Naive thymus-derived CD8-positive, alpha-beta T cell (primary cell): ENCODE measurements at regions not wholly inside any gene's neighbourhood (a gene's known extent, or its start where the extent isn't known, plus 50 kb on each side); places are given as distances from the start of the nearest gene placed in this dataset.
"Not testable (repeated sequence)": the region's sequence is repeated elsewhere in the genome, so short reads cannot be mapped to it uniquely, and the experiment has no call there.

ENCODE experiments used
- ATAC-seq, 2 donors: fragments of 150-1000 bp; cut with Tn5 transposase in 1 of 2; sonication (Bioruptor Pico), chemical (Tn5 transposase) in 1 of 2; 1 replicate in 1 of 2; 2 replicates in 1 of 2; pipeline ENCODE4 v1.10.0; 2021; ENCODE audit warnings: mild to moderate bottlenecking in 2 of 2, moderate library complexity in 2 of 2
- POLR2A ChIA-PET: fragments of 350-600 bp; sonication (Branson Sonifier 250); formaldehyde crosslinking; loops from one replicate; lab custom pipeline; 2021; ENCODE audit warnings: antibody characterized with exemption; lab: Charles Lee
- DNase-seq, 10 donors: peaks; one replicate each; pipeline versions ENCODE4 v3.0.0 to v3.0.0-alpha.2; 2020 to 2022
- H3K27ac Mint-ChIP-seq, 10 donors: one replicate each; pipeline ENCODE4 v1.8.0; 2020 to 2022; ENCODE audit warnings: mild to moderate bottlenecking in 10 of 10, mixed read lengths in 10 of 10, moderate library complexity in 4 of 10, inconsistent platforms in 1 of 10
- H3K27me3 Mint-ChIP-seq, 5 donors: one replicate each; pipeline ENCODE4 v1.8.0; 2021 to 2022; ENCODE audit warnings: mixed read lengths in 5 of 5
- H3K36me3 Mint-ChIP-seq, 3 donors: one replicate each; pipeline ENCODE4 v1.8.0; 2020 to 2022; ENCODE audit warnings: mixed read lengths in 3 of 3, mild to moderate bottlenecking in 2 of 3, inconsistent platforms in 1 of 3
- H3K4me1 Mint-ChIP-seq, 4 donors: one replicate each; pipeline ENCODE4 v1.8.0; 2021 to 2022; ENCODE audit warnings: mixed read lengths in 4 of 4
- H3K4me3 Mint-ChIP-seq, 10 donors: one replicate each; pipeline ENCODE4 v1.8.0; 2020 to 2022; ENCODE audit warnings: mild to moderate bottlenecking in 10 of 10, mixed read lengths in 10 of 10, moderate library complexity in 6 of 10, inconsistent platforms in 1 of 10
- H3K9me3 Mint-ChIP-seq, 9 donors: one replicate each; pipeline ENCODE4 v1.8.0; 2020 to 2022; ENCODE audit warnings: mixed read lengths in 9 of 9, mild to moderate bottlenecking in 3 of 9, inconsistent platforms in 1 of 9, moderate library complexity in 1 of 9

DNA sequence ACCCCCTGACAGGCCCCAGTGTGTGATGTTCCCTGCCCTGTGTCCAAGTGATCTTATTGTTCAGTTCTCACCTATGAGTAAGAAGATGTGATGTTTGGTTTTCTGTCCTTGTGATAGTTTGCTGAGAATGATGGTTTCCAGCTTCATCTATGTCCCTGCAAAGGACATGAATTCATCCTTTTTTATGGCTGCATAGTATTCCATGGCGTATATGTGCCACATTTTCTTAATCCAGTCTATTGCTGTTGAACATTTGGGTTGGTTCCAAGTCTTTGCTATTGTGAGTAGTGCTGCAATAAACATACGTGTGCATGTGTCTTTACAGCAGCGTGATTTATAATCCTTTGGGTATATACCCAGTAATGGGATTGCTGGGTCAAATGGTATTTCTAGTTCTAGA lies 156.1 kb downstream of the SEPTIN7 start:
- ATAC-seq, H3K27ac Mint-ChIP-seq, POLR2A ChIA-PET, H3K36me3 Mint-ChIP-seq, H3K4me1 Mint-ChIP-seq, H3K27me3 Mint-ChIP-seq, DNase-seq, H3K4me3 Mint-ChIP-seq: not testable (repeated sequence)
- peaks cover 0 to 15% (median 1%) of the 10 kb centered on the region in 9 donors for H3K9me3 Mint-ChIP-seq

DNA sequence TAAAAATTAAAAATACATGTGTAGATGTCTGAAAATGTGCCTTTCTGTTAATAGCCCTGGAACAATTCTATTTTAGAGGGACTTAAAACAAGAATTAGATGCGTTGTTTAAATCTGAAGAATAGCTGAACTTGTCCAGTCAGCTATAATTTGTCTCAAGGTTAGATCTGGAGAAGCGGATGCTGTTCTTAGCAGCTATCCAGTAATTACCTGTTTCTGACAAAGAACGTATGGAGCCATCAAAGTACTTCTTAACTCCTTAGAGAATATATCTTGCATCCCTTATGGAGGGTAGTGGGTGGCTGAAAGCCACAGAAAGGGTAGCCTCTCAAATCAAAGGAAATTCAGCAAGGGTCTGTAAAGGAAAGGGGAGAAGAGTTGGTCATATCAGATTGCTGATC lies 160.4 kb downstream of the SEPTIN7 start:
- ATAC-seq, POLR2A ChIA-PET, H3K27ac Mint-ChIP-seq, H3K36me3 Mint-ChIP-seq, H3K4me3 Mint-ChIP-seq, H3K4me1 Mint-ChIP-seq, DNase-seq, H3K27me3 Mint-ChIP-seq: not testable (repeated sequence)
- peaks cover 0 to 15% (median 1%) of the 10 kb centered on the region in 9 donors for H3K9me3 Mint-ChIP-seq

DNA sequence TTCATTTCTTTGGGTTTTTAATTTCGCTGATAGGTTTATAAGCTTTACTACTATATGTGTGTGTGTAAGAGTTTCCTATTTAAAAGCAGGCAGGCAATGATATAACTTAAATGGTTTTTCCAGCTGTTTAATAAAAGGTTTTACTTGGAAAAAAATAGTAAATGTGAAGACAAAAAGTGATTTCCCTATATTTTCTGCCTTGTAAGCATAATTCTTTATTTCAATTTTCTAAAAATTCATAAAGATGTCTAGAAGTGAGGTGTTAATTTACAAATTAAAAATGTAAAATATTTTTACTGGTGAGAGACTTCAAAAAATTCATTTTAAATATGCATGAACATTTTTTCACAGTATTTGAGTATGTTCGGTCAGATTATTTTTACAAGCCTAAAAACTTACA lies 161.8 kb downstream of the SEPTIN7 start:
- ATAC-seq, DNase-seq, H3K36me3 Mint-ChIP-seq, H3K27me3 Mint-ChIP-seq, H3K9me3 Mint-ChIP-seq, H3K4me1 Mint-ChIP-seq, H3K27ac Mint-ChIP-seq, POLR2A ChIA-PET, H3K4me3 Mint-ChIP-seq: not testable (repeated sequence)

DNA sequence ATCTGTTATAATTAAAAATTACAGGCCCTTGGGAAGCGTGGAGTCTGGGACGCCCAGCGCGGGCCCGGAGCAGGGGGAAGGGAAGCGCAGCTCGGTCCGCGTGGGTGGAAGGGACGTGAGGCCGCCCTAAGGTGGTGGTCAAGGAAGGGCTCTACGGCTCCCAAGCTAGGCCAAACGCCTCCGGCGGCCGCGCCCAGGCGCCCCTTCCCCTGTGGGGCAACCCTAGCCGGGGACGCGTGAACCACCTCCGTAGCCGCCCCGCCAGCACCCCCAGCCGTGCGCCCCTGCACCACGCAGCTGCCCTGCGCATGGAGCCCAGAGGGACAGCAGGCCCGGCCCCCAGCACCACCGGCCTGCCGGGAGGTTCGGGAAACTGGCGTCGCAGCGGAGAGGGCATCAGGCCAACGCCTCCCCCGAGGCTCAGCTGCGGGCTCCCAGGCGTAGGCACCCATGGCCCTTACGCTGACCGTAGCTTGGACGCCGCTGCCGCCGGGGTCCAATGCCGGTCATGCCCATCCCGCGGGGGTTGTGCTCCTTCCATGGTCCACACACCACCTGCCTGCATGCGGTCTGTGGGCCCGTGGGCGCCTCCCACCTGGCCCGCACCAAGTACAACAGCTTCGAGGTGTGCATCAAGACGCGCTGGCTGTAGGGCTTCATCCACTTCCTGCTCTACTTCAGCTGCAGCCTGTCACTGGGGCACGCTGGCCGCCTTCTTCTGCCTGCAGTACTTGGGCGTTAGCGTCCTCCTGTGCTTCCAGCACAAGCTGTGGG lies 166.7 kb downstream of the SEPTIN7 start:
- Mint-ChIP-seq H3K9me3 (no peaks in the 10 kb centered on the region), H3K27me3 (peaks cover 7 to 26% (median 20%) of the 10 kb centered on the region in 5 donors), H3K4me3 (no peak overlapping the region), H3K27ac (no peak overlapping the region), H3K4me1 (peaks cover 4 to 7% (median 4%) of the 10 kb centered on the region in 4 donors), H3K36me3 (no peaks in the 10 kb centered on the region)
- ATAC-seq (no peak), DNase-seq (no peak)
- POLR2A ChIA-PET: no interaction called here

DNA sequence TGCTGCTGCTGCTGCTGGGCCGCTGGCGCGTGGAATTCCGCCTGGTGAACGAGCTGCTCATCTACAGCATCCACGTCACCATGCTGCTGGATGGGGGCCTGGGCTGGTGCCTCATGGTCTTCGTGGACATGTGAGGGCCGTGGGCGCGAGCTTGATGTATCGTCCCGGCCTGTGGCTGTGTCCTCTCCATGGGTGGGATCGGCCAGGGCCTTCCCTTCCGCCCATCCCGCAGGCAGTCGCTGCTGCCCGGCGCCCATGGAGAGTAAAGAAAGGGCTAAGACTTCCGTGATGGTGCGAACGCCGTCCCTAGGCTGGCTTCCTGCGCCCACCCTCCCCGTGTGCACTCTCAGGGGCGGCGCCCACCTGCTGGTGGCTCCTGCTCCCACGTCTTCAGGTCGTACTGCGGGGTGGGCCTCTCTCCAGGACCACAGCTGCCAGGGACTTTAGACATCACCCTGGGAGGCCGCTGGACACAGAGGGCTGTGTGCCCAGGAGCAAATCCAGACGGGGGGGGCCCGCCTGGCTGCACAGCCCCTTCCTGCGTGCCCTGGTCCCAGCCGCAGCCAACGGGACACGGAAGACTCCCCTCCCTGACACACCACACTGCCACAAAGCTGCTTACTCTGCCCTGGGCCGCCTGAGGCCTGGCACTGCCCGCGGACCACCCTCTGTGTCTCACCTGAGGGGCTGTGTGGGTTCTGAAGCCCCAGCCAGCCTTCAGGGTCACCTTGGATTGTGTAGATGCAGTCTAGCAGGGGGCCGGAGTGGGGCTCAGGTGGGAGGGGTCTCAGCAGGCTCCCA lies 167.5 kb downstream of the SEPTIN7 start:
- POLR2A ChIA-PET: no interaction called here
- Mint-ChIP-seq H3K36me3 (no peaks in the 10 kb centered on the region), H3K27ac (no peak overlapping the region), H3K27me3 (peaks cover 7 to 33% (median 27%) of the 10 kb centered on the region in 5 donors), H3K4me1 (peaks cover 4 to 7% (median 4%) of the 10 kb centered on the region in 4 donors), H3K4me3 (no peak overlapping the region), H3K9me3 (no peaks in the 10 kb centered on the region)
- DNase-seq: no peak
- ATAC-seq: no peak

DNA sequence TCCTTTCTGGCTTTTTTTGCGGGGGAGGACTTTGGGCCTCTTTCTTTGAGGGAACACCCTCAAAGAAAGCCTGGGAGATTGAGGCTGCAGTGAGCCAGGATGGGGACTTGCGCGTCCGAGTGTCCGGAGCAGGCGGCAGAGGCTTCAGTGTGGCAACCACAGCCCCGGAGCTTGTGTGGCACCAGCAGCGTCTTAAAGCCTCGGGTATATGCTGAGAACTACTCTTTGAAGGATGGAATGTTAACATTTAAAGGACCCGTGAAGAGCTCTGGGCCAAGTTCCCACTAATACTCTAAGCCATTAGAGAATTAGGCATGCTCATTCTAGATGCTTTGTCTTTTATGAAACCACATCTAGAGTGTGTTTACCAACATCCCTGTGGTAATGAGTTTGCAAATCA lies 168.2 kb downstream of the SEPTIN7 start:
- no peaks in the 10 kb centered on the region for H3K36me3 Mint-ChIP-seq
- peaks cover 4 to 7% (median 4%) of the 10 kb centered on the region in 4 donors for H3K4me1 Mint-ChIP-seq
- no peak overlapping the region for H3K27ac Mint-ChIP-seq
- H3K9me3 Mint-ChIP-seq: no peaks in the 10 kb centered on the region
- no peak overlapping the region for H3K4me3 Mint-ChIP-seq
- DNase-seq (no peak), ATAC-seq (no peak)
- peaks cover 7 to 35% (median 30%) of the 10 kb centered on the region in 5 donors for H3K27me3 Mint-ChIP-seq
- POLR2A ChIA-PET: no interaction called here

DNA sequence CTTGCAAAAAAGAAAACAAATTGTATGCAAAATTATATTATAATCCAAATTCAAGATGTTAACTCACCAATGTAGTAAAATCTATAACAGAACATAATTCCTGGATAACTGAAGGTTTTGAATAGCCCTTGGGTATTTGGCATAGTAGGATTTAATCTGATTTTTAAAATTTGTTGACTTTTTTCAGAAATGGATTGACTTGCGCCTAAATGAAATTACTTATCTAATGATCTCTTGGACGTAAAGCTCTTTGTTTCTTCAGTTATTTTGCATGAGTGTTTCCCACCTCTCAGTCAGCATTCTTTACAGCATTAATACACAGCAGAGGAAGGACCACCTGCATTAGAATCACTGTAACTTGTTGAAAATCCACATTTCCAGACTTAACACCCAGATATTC lies 169.6 kb downstream of the SEPTIN7 start:
- H3K36me3 Mint-ChIP-seq: no peaks in the 10 kb centered on the region
- no peaks in the 10 kb centered on the region for H3K9me3 Mint-ChIP-seq
- H3K27me3 Mint-ChIP-seq: peaks cover 7 to 35% (median 30%) of the 10 kb centered on the region in 5 donors
- H3K4me1 Mint-ChIP-seq: peaks cover 4 to 7% (median 4%) of the 10 kb centered on the region in 4 donors
- no peak for ATAC-seq
- POLR2A ChIA-PET: no interaction called here
- no peak overlapping the region for H3K27ac Mint-ChIP-seq
- peak overlapping the region in 1 of 10 donors; percentile 25 for H3K4me3 Mint-ChIP-seq
- DNase-seq: no peak

DNA sequence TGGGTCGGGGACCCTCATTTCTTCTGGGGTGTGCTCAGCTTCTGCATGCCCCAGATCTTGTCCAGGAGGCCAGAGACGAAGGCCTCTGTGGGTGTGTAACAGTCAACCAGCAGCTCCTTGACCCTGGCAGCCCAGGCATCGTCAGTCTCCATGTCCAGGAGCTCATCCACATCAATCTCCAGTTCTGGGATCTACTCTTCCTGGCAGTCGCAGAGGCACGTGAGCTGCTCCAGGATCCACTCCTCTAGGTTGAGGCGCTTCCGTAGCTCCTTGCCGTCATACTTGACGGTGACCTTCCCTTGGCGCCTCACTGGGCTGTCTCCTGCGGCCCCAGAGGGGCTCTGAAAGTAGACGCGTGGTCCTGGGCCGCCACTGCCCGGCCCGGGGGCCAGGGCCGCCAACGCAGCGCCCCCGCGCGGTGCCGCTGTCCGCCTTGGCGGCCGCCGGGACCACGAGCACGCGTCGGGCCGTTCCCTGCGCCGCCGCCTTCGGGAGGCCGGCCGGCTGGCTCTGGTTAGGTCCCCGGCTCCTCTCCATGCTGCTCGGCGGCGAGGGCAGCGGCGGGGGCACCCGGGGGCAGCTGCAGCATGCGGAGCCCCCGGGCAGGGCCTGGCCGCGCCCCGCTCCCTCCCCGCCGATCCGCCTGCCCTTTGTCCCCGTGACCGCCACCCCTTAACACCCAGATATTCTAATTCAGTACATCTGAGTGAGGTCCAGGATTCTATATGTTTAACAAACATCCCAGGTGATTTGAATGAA lies 170.5 kb downstream of the SEPTIN7 start:
- Mint-ChIP-seq H3K4me1 (peaks cover 4 to 7% (median 4%) of the 10 kb centered on the region in 4 donors), H3K36me3 (no peaks in the 10 kb centered on the region), H3K9me3 (no peaks in the 10 kb centered on the region), H3K27me3 (peaks cover 8 to 40% (median 33%) of the 10 kb centered on the region in 5 donors), H3K27ac (no peak overlapping the region), H3K4me3 (peak overlapping the region; percentile 44 to 77 (median 72))
- DNase-seq (no peak), ATAC-seq (peak; percentile 50 to 64)
- POLR2A ChIA-PET: no interaction called here

DNA sequence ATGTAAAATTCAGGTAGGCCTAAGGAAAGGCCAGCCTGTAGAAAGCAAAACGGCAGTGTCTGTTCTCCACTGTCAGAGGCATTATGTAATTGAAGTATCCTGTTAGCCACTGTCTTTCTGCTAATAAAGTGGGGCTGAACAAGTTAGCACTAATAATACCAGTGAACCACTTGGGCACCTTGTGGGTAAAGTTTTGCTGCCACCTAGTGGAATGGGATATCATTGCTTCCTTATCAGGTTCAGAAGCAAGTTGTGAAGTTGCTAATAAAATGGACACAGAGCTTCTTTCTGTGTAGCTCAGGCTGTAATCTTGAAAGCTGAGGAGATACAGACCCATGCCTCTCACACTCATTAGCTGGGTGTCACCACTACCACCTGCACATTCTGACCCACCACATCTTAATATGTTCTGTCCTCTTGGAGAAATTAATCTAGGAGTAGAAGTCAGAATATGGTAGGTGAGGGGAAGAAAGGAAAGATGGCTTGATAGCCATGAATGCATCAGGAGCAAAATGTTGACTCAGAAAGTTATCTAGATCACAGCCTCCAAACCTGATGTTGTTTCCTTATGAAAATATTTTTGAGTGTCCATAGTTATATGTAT lies 175.1 kb downstream of the SEPTIN7 start:
- H3K27ac Mint-ChIP-seq: no peak overlapping the region
- H3K27me3 Mint-ChIP-seq: peaks cover 10 to 34% (median 20%) of the 10 kb centered on the region in 5 donors
- H3K9me3 Mint-ChIP-seq: no peaks in the 10 kb centered on the region
- POLR2A ChIA-PET: no interaction called here
- no peaks in the 10 kb centered on the region for H3K36me3 Mint-ChIP-seq
- peak; percentile 63 for ATAC-seq
- DNase-seq: peak in 8 of 10 donors; percentile 10 to 68 (median 52)
- H3K4me3 Mint-ChIP-seq: no peak overlapping the region
- peaks cover 4 to 7% (median 4%) of the 10 kb centered on the region in 4 donors for H3K4me1 Mint-ChIP-seq

DNA sequence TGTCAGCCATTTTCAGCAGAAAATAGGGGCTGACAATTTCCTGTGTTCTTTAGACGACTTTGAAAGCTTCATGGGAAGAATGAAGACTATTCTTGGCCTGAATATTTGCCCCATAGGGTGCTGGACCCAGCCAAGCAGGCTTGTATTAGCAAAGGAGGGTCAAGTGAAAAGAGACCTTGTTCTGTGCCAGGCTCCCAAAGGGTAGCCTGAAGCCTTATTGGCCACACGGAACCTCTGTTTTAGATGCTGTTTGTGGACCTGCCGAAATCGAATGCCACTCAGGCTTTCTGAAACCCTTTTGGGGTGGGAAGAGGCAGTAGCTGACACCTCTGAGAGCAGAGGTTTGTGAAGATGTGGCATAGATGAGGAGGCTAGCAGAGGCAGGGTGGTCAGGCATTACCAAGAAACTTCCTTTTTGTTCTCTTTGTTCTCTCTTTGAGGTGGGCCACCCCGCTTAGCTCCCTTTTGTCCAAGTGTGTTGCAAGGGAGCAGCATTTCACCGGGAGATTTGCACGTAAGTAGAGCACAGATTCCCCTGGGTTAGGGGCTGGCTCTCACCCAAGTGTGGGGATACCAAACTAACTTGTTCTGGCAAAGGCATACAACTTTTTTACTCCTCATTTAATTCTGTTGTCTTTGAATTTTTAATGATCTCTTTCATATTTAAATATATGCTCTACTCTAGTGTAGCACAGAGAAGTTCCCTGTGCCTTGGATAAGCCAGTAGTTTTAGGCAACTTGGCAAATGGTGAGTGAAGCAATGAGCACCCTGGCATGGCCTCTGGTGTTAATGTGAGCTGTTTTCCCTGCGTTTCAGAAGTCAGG lies 174.0 kb upstream of the EEPD1 start:
- H3K27ac Mint-ChIP-seq, H3K9me3 Mint-ChIP-seq, POLR2A ChIA-PET, H3K36me3 Mint-ChIP-seq, ATAC-seq, H3K4me3 Mint-ChIP-seq, DNase-seq, H3K27me3 Mint-ChIP-seq, H3K4me1 Mint-ChIP-seq: not testable (repeated sequence)

DNA sequence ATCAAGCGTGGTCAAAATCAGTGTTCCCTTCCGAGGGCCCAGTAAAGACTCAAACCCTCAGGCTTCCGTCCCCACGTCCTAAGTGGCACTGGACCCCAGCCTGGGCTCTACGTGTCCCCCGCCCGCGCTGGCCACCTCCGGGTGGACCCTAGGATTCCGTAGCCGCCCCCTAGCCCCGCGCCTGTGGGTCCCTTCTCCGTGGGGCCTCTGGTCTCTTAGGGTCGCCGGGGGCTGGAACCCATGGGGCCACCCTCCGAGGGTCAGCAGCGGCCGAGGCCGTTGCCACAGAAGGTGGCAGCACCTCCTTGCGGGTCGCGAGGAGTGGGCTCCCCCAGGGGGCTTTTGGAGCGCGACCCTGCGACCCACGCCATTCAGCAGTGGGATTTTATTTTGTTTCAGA lies 170.5 kb upstream of the EEPD1 start:
- no peaks in the 10 kb centered on the region for H3K9me3 Mint-ChIP-seq
- no peak for DNase-seq
- H3K27me3 Mint-ChIP-seq: peaks cover 0 to 2% (median 0%) of the 10 kb centered on the region in 5 donors
- no peak overlapping the region for H3K4me3 Mint-ChIP-seq
- H3K27ac Mint-ChIP-seq: peak overlapping the region in 1 of 10 donors; percentile 43
- H3K4me1 Mint-ChIP-seq: no peaks in the 10 kb centered on the region
- no peaks in the 10 kb centered on the region for H3K36me3 Mint-ChIP-seq
- no peak for ATAC-seq
- POLR2A ChIA-PET: no interaction called here

DNA sequence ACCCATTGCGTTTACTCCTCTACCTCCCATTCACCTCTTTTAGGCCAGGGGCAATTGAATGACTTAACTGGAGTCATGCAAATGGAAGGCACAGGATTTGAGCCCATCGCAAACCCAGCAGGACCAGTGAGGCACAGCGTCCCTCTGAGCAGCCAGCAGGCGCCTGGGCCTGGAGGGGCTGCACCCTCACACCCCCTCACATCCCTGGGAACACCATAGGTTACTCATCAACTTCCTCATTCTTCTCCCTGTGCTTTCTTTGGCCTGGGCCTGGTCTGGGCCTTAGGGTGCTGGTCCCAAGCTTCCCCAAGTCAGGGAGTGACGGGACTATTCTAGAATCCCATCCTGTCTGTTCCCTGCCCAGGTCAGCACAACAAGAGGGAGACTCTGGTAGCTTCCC lies 169.4 kb upstream of the EEPD1 start:
- no peak overlapping the region for H3K27ac Mint-ChIP-seq
- DNase-seq: no peak
- POLR2A ChIA-PET: interaction anchor here (2.4 kb wide), 1 partner anchor 304 kb away, joined by 14 read pairs; no protein-coding TSS in a partner anchor
- H3K4me1 Mint-ChIP-seq: no peaks in the 10 kb centered on the region
- no peaks in the 10 kb centered on the region for H3K36me3 Mint-ChIP-seq
- peaks cover 0 to 2% (median 0%) of the 10 kb centered on the region in 5 donors for H3K27me3 Mint-ChIP-seq
- no peak overlapping the region for H3K4me3 Mint-ChIP-seq
- ATAC-seq: no peak
- no peaks in the 10 kb centered on the region for H3K9me3 Mint-ChIP-seq
